GM12873 (cell line): ENCODE measurements at regions not wholly inside any gene's neighbourhood (a gene's known extent, or its start where the extent isn't known, plus 50 kb on each side); places are given as distances from the start of the nearest gene placed in this dataset.

Source experiments
- TF ChIP-seq, protein P1 (sequence below): IDR thresholded peaks from 2 replicates; pipeline ENCODE4 v1.5.1; 2012; ENCODE audit warnings: low read depth, mild to moderate bottlenecking, moderate library complexity, low read length, control low read depth; ENCODE audit not compliant: insufficient read depth; ENCODE audit errors: missing control alignments

DNA sequence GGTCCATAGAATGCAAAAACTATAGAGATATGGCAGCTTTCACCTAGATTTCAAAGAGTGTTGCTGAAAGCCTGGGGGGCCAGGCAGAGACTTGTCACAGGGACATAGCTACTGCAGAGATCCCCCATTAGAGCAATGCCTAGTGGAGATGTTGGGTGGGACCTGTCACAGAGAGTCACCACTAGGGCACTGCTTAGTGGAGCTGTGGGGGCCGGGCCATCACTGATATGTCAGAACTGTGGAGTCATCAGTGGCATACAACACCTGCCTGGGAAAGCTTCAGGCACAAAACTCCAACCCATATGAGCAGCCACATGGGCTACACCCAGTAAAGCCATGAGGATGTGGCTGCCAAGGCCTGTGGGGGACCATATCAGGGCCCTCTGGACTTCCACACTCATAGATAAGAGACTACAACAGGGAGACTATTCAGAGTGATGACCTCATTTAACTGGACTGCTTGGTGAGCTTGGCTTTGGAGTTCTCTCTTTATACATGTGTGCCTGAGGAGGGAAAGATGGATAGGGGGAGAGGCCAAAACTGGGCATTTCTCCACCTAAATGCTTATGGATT, 176.3 kb downstream of the ZNF621 start:
- TF ChIP-seq, protein P1, sequence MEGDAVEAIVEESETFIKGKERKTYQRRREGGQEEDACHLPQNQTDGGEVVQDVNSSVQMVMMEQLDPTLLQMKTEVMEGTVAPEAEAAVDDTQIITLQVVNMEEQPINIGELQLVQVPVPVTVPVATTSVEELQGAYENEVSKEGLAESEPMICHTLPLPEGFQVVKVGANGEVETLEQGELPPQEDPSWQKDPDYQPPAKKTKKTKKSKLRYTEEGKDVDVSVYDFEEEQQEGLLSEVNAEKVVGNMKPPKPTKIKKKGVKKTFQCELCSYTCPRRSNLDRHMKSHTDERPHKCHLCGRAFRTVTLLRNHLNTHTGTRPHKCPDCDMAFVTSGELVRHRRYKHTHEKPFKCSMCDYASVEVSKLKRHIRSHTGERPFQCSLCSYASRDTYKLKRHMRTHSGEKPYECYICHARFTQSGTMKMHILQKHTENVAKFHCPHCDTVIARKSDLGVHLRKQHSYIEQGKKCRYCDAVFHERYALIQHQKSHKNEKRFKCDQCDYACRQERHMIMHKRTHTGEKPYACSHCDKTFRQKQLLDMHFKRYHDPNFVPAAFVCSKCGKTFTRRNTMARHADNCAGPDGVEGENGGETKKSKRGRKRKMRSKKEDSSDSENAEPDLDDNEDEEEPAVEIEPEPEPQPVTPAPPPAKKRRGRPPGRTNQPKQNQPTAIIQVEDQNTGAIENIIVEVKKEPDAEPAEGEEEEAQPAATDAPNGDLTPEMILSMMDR, result no peak

- TF ChIP-seq, protein P1, result no peak
These were observed 179.5 kb downstream of the ZNF621 start for GRCh38 chr3:40704224-40704623.

DNA sequence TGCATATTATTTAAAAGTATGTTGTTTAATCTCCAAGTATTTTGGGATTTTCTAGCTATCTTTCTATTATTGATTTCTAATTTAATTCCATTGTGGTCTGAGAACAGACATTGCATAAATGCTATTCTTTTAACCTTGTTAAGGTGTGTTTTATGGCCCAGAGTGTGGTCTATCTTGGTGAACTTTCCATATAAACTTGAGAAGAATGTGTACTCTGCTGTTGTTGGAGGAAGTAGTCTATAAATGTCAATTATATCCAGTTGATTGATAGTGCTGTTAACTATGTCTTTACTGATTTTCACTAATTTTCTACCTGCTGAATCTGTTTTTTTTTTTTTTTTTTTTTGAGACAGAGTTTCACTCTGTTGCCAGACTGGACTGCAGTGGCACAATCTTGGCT, 180.9 kb downstream of the ZNF621 start:
- TF ChIP-seq, protein P1, result no peak

- TF ChIP-seq, protein P1, result no peak
These were observed 188.5 kb downstream of the ZNF621 start for GRCh38 chr3:40713306-40713705.

GRCh38 chr3:40713795-40714194, 189.0 kb downstream of the ZNF621 start:
- TF ChIP-seq, protein P1, result no peak

GRCh38 chr3:40714771-40715345, 190.1 kb downstream of the ZNF621 start:
- TF ChIP-seq, protein P1, result no peak

GRCh38 chr3:40715551-40715950, 190.8 kb downstream of the ZNF621 start:
- TF ChIP-seq, protein P1, result no peak
